H1 (cell line): ENCODE measurements at regions not wholly inside any gene's neighbourhood (a gene's known extent, or its start where the extent isn't known, plus 50 kb on each side); places are given as distances from the start of the nearest gene placed in this dataset.

Source experiments
- EGR1 ChIP-seq: IDR thresholded peaks from 2 replicates; pipeline ENCODE4 v1.6.1; 2011; ENCODE audit warnings: low read depth, low read length, borderline replicate concordance
- EP300 ChIP-seq, 2 experiments: IDR thresholded peaks; 1 replicate in 1 of 2; 2 replicates in 1 of 2; pipeline ENCODE4 v1.6.1; 2011 to 2012; ENCODE audit warnings: low read depth in 2 of 2, low read length in 2 of 2, mild to moderate bottlenecking in 2 of 2, borderline replicate concordance in 1 of 2, inconsistent platforms in 1 of 2, moderate library complexity in 1 of 2
- KDM1A ChIP-seq: fragments of 200-600, 300-600 bp; sonication (generic); IDR thresholded peaks from 2 replicates; pipeline ENCODE4 v1.7.1; 2016; ENCODE audit warnings: mild to moderate bottlenecking, low read length, borderline replicate concordance
- POLR2A ChIP-seq, 2 experiments: IDR thresholded peaks; 1 replicate in 1 of 2; 2 replicates in 1 of 2; pipeline ENCODE4 v1.6.1; 2011; ENCODE audit warnings: low read depth in 2 of 2, low read length in 2 of 2, mild to moderate bottlenecking in 2 of 2; ENCODE audit errors: control extremely low read depth in 1 of 2
- TAF1 ChIP-seq: IDR thresholded peaks from 2 replicates; pipeline ENCODE4 v1.6.1; 2011; ENCODE audit warnings: mild to moderate bottlenecking, low read depth, low read length
- TF ChIP-seq, protein P1 (sequence below), 3 experiments: IDR thresholded peaks; 1 replicate in 2 of 3; 2 replicates in 1 of 3; pipeline versions ENCODE4 v1.5.1 to v1.6.1; 2011; ENCODE audit warnings: low read length in 3 of 3, mild to moderate bottlenecking in 3 of 3, inconsistent platforms in 2 of 3, low read depth in 1 of 3, moderate library complexity in 1 of 3; ENCODE audit not compliant: insufficient read depth in 1 of 3; ENCODE audit errors: control extremely low read depth in 1 of 3
- TF ChIP-seq, protein P2 (sequence below): IDR thresholded peaks from 2 replicates; pipeline ENCODE4 v1.6.1; 2011; ENCODE audit warnings: low read length, improper control_type of control experiment
- TF ChIP-seq, protein P3 (sequence below): IDR thresholded peaks from 2 replicates; pipeline ENCODE4 v1.6.1; 2012; ENCODE audit warnings: inconsistent platforms

DNA sequence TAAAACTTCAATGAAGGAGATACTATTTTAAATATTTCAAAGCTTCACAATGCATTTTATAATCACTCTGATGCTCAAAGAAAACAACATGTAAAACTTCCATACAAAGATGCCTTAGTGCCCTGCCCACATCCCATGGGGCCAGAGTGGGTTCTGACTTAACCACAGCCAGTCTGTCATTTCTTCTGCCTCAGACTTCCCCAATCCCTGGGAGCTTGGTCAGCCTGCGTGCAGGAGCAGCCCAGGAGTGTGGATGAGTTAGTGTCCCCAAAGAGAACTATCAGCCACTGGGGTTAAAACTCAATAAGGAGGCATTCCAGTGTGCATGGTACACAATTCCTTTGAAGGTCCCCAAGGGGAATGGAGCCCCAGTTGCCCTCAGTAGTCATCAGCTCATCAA lies 100.3 kb downstream of the PTCSC3 start:
- no peak for TF ChIP-seq TAF1
- TF ChIP-seq, protein P1, sequence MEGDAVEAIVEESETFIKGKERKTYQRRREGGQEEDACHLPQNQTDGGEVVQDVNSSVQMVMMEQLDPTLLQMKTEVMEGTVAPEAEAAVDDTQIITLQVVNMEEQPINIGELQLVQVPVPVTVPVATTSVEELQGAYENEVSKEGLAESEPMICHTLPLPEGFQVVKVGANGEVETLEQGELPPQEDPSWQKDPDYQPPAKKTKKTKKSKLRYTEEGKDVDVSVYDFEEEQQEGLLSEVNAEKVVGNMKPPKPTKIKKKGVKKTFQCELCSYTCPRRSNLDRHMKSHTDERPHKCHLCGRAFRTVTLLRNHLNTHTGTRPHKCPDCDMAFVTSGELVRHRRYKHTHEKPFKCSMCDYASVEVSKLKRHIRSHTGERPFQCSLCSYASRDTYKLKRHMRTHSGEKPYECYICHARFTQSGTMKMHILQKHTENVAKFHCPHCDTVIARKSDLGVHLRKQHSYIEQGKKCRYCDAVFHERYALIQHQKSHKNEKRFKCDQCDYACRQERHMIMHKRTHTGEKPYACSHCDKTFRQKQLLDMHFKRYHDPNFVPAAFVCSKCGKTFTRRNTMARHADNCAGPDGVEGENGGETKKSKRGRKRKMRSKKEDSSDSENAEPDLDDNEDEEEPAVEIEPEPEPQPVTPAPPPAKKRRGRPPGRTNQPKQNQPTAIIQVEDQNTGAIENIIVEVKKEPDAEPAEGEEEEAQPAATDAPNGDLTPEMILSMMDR (IDR thresholded peaks at IDR 0.05; ENCODE audit: control extremely low read depth in 1 of 3, insufficient read depth in 1 of 3, low read depth in 1 of 3, low read length in 3 of 3): no peak
- TF ChIP-seq, protein P2, sequence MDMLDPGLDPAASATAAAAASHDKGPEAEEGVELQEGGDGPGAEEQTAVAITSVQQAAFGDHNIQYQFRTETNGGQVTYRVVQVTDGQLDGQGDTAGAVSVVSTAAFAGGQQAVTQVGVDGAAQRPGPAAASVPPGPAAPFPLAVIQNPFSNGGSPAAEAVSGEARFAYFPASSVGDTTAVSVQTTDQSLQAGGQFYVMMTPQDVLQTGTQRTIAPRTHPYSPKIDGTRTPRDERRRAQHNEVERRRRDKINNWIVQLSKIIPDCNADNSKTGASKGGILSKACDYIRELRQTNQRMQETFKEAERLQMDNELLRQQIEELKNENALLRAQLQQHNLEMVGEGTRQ: no peak
- no peak for TF ChIP-seq KDM1A
- TF ChIP-seq POLR2A (IDR thresholded peaks at IDR 0.05; ENCODE audit: control extremely low read depth in 1 of 2, low read depth in 2 of 2, low read length in 2 of 2): no peak
- TF ChIP-seq, protein P3, sequence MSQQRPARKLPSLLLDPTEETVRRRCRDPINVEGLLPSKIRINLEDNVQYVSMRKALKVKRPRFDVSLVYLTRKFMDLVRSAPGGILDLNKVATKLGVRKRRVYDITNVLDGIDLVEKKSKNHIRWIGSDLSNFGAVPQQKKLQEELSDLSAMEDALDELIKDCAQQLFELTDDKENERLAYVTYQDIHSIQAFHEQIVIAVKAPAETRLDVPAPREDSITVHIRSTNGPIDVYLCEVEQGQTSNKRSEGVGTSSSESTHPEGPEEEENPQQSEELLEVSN: no peak
- TF ChIP-seq EP300 (IDR thresholded peaks at IDR 0.05; ENCODE audit: borderline replicate concordance in 1 of 2, low read depth in 2 of 2, low read length in 2 of 2): no peak
- TF ChIP-seq EGR1: no peak
